ENCODE measurements at regions not wholly inside any gene's neighbourhood (a gene's known extent, or its start where the extent isn't known, plus 50 kb on each side); places are given as distances from the start of the nearest gene placed in this dataset.

DNA sequence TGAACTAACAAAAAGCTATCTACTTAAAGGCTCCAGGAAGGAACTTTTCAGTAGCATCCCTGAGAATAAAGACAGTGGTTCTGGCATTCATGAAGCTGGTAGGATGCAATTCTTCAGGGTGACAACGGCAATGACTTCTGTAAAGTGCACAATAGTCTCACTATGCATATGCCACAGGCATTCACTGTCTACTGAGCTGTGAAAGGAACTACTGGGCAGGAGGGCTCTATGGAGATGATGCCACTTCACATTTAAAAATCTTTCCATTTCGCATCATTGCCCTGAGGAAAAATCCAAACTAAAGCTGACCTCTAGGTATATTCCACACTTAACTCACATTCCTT, 2020.6 kb upstream of the PCDH20 start:
- DNase-seq = no peak

DNA sequence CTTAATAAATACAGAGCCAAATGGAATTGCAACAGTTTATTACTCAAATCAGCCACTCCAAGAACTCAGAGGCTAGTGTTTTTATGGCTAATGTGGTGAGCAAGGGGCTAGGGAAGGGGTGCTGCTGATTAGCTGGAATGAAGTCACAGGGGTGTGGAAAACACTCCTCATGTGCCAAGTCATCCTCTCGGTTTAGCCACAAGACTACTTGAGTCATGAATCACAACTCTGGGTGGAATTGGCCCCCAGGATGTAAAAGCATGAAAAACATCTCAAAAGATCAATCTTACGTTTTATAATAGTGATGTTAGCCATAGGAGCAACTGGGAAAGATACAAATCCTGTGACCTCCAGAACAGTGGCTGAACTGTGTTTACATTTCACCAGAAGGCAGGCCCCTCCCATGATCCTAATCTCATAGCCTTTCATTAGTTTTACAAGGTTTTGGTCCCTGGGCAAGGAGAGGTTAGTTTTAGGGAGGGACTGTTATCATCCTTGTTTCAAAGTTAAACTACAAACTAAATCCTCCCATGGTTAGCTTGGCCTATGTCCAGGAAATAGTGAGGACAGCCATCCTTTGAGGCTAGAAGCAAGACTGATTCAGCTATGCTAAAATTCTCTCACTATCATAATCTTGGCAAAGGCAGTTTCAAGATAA, 2020.1 kb upstream of the PCDH20 start:
- DNase-seq = no peak

DNA sequence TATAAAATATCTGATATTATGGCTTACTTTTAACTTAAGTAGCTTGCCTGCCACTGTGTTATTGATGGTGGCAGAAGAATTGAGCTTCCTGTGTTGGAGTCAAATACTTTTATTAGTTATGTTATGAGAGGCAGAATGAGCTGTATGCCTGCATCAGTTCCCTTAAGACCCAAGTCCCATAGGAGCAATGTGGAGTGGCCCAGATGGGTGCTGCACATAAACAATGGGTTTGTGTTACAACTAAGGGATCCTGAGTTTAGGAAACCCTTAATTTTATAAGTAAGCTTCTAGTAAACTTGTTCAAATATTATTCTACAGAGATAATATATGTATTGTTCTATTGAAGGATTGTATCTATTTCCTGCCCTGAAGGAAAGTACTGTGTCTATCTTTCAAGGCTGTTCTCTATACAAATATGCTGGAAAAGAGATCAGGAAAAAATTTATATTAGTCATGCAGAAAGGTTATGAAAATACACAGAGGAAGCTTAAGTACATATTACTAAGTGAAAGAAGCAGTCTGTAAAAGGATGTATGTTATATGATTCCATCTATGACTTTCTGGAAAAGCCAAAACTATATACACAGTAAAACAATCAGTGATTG, 2018.0 kb upstream of the PCDH20 start:
- no peak for DNase-seq

DNA sequence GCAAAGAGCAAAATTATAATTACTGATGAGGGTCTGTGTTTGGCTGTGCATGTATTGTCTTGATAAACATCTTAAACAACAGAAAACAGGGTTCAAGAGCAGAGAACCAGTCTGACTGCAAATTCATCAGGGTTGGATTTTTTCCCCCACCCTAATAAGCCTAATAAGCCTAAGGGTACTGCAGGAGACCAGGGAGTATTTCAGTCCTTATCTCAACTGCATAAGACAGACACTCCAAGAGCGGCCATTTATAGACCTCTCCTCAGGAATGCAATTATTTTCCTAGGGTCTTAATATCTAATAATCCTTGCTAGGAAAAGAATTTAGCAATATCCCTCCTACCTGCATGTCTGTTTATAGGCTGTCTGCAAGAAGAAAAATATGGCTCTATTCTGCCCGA, 2011.5 kb upstream of the PCDH20 start:
- DNase-seq = no peak

DNA sequence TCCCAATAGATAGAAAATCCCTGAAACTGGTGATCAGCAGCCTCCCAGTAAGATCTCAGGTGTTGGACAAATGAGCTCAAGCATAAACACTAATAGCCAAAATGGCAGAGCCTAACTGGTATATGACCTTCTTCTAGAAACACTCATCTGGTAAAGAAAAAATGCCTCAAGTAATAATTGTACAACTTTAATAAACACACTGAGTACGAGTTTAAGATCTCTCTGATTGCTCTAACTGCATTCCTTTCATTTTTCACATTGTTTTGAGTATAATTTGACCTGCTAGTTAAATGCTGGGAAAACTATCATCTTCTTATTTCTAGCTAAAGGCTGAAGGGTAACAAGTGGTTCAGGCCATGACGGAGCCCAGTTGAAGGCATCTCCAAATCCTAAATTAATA, 2009.5 kb upstream of the PCDH20 start:
- DNase-seq = no peak

DNA sequence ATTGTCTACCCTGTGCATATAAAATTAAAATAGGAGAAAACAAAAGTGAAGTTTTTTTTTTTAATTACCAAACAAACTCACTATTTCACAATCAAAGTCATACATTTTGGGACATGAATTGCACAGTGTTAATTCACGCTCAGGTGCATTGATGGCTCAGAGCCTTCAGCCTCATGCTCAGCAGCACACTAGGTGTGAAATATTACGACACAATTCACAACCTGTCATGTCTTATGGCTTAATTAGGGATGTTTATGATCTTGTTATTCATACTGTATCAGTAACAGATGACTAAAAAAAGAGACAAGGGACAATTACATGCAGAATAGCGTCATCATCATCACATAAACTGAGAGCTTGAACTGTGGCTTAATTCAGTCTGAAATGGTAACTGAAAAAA, 2005.5 kb upstream of the PCDH20 start:
- DNase-seq = no peak

DNA sequence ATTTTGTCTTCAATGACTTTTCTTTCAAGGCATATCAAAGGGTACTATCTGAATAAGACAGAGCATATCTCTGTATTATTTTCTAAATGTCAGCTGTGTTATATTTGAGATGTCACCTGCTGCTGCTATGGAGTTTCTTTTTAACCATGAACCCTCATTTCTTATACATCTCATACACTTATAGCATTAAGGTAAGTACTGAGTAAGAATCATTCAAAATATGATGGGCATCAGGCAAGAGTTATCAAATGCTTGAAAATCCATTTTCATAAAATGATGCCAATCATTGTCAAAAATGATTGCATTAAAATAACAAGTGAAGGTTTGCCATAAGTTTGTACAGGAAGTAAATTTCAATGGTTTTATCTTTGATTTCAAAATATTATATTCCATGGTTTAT, 2005.0 kb upstream of the PCDH20 start:
- DNase-seq = no peak

DNA sequence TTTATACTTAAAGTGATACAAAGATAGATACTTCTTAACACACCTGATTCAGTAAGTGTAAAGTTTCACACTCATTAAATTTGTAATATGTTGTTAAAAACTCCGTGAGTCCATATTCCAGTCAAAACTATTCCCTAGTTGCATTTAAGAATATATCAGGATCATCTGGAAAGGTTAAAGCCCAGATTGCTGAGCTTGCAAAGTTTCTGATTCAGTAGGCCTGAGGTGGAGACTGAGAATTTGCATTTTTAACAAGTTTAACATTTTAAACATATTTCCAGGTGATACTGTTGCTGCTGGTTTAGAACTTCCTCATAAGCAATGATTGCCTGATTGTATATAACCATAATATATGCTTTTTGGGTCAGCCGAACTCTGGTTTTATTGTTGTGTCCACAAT, 1998.6 kb upstream of the PCDH20 start:
- no peak for DNase-seq

DNA sequence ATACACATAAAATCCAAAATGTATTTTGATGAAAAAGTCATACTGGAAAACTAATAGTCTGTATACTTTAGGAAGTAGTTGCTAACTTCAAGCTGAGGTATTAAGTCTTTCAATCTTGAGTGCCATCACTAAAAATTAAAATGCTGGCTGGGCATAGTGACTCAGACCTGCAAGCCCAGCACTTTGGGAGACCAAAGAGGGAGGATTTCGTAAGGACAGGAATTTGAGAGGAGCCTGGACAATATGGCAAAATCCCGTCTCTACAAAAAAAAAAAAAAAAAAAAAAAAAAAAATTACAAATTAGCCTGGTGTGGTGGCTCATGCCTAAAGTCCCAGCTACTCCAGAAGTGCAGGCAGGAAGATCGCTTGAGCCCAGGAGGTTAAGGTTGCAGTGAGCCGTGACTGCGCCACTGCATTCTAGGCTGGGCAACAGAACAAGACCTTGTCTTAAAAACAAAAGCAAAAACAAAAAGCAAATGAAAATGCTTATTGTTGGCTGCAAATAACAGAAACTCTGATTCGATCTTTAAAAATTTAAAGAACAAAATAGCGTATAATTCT, 1994.2 kb upstream of the PCDH20 start:
- DNase-seq = no peak

DNA sequence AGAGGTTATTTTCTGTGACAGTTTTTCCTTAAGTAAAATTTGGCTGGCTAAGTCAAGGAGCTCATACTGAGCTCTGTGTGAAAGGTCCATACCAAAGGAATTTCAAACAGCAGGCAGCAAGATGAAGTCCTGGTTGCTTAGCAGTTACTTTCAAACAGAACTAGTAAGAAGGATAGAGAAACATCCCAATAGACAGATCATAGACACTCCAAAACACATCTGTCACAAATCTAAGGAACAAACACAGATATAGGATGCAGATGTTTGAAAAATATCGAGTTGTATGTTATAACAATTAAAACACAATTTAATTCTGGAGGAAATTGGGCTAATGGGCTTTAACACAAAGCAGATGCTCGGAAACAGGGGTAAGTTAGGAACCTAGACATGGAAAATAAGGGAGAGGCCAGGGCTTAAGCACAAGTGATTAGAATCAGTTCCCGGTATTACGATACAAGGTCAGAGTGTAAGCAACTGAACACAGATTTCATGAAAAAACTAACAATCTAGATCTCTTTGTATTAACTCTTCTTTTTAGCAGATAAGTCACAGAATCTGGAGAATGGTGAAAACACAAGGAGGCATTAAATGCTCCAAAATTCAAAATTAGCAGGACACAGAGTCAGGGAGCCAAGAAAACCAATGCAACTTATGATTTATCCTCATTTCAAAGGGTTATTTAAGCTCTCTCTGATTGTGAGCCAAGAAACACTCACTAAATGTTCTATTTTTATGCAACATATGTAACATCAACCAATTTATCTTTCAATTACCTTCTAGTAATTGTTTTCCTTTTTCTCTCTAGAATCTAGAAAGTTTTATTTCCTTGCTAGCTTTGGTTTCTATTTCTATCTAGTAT, 1992.9 kb upstream of the PCDH20 start:
- no peak for DNase-seq

DNA sequence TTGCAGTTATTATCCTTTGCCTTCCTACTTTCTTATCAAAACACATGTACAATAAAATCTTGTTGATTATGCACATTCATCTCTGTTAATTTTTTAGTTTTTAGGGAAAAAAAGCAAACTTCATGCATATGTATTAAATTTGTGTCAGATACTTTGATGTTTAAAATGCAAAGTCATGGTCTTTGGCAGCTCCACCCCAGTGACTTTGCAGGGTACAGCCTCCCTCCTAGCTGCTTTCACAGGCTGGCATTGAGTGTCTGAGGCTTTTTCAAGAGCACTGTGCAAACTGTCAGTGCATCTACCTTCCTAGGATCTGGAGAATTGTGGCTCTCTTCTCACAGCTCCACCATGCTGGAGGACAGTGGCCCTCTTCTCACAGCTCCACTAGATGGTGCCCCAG, 1988.1 kb upstream of the PCDH20 start:
- DNase-seq = no peak

DNA sequence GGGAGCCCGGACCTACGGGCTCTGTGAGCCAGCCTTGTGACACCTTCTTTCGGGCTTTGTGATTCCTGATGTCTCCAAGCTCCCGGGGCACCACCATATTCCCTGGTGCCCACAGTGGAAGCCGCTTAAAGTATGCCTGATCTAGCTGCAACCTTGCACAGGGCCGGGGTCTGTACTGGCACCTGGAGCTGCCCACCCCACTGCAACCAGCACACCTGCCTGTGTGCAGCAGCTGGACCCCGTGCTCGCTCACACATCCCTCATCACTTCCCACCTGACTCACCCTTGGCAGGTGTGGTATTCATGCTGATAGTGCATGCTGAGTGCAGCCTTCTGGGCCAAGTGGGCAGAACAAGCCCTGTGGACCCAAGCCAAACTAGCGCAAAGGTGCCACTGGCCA, 1981.1 kb upstream of the PCDH20 start:
- DNase-seq = no peak

DNA sequence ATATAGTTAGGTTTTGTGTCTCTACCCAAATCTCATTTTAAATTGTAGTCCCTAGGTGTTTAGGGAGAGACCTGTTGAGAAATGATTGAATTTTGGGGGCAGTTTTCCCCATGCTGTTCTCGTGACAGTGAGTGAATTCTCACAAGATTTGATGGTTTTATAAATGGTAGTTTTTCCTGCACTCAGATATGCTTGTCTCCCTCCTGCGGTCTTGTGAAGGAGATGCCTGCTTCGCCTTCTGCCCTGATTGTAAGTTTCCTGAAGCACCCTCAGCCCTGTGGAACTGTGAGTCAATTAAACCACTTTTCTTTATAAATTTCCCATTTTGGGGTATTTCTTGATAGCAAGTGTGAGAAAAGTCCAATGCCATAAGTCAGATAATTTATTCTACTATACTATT, 1977.5 kb upstream of the PCDH20 start:
- no peak for DNase-seq

DNA sequence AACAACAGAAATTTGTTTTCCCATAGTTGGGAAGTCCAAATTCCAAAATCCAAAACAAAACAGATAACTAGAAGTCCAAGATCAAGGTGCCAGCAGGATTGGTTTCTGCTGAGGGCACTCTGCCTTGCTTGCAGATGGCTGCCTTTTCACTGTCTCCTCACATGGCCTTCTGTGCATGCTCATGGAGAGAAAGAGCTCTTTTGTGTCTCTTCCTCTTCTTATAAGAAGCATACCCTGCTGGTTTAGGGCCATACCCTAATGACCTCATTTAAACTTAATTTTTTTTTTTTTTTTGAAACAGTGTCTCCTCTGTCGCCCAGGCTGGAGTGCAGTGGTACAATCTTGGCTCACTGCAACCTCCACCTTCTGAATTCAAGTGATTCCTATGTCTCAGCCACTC, 1974.1 kb upstream of the PCDH20 start:
- no peak for DNase-seq

DNA sequence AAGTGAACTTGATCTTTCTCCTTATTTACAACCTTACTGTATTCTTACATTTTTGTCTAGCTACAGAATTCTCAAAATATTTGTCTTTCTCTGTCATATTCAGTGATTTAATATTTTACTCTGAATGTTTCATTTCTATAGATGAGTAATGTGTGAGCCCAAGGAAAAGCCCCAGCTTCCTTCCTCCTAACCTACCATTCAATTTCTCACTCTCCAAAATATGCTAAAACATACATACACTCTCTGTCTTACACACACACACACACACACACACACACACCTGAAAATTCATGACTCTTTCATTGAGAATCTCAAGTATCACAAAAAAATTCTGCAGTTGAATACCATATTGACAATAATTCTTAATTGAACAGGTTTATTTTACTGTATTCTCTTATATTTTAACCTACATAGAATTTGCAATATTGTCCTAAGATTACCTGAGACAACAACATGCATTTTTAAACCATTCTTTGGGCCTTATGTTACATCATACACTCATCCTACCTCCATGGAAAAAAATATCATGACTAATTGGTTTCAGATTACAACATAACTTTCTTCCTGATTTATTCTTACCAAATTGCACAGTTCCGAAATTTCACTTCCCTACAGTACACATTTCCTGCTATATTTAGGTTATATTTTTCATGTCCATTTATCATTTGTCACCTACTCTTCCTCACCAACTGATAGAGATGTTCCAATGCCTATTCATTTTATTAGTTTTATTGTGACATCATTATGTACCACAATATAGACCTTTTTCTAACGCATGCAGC, 1965.6 kb upstream of the PCDH20 start:
- no peak for DNase-seq

DNA sequence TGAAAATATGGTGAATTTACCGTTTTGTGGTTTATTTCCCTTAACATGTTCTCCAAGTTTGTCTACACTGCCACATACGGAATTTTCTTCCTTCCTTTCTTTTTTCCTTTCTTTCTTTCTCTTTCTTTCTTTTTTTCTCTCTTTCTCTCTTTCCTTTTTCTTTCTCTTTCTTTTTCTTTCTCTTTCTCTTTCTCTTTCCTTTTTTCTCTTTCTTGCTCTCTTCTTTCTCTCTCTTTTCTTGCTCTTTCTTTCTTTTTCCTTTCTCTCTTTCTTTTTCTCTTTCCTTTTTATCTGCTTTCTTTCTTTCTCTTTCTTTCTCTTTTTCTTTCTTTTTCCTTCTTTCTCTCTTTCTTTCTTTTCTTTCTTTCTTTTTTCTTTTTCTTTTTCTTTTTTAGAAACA, 1962.3 kb upstream of the PCDH20 start:
- DNase-seq = no peak

DNA sequence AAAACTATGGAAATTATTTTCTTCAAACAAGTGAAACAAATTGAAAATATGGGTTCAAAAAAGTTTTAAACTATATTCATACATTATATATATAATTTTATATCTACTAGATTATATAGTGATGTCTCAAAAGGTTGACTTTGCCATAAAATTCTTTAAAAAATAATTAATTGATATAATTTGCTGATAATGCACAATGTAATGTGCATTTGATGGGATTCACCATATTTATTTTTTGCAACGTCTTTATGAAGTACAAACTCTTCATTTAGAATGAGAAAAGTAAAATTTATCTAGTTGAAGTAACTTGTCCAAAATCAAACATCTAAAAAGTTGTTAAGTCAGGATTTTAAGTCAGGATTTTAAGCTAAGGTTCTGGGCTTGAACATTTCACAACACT, 1954.5 kb upstream of the PCDH20 start:
- no peak for DNase-seq

DNA sequence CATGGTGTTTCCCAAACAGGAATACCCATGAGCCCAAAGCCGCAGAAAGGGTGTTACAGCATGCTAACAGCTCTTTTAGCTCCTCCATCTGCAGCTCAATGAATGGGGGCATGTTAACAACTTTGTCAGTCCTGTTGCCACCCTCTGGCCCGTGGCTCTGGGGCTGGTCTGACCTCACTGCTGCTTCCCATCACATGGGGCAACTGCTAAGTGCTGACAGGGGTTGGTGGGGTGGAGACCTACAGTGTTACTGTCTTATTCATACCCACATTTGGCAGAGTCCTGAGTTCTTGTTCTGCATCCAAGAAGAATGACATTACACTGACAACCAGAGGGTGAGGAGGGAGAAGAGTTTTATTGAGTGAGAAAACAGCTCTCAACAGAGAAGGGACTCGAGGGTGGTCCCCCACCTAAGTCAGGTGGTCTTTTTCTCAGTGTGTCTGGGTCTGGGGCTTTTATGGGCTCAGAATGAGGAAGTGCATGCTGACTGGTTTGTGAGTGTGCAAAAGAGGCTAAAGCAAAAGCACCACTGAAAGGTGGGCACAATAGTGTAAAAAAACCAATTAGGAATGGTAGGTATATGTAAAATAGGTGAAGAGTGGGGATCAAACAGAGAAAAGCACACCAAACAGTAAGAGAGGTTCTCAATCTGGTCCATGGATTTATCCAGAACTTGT, 1952.0 kb upstream of the PCDH20 start:
- no peak for DNase-seq

DNA sequence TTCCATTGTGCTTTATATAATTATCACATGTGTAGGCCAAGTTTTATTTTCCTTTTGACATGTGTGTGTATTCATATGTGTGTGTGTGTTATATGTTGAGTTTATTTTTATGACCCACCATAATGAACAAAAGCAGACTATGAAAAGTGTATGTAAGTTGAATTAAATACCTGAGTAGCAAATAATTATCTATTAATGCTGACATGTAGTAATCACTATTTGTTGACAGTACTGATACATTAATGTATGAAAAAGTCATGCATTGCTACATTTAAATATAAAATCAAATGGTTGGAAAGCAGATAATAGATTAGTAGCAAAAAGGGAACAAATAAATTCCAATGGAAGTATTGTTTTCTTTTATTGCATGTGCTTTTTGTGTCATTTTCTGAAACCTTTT, 1948.5 kb upstream of the PCDH20 start:
- no peak for DNase-seq

DNA sequence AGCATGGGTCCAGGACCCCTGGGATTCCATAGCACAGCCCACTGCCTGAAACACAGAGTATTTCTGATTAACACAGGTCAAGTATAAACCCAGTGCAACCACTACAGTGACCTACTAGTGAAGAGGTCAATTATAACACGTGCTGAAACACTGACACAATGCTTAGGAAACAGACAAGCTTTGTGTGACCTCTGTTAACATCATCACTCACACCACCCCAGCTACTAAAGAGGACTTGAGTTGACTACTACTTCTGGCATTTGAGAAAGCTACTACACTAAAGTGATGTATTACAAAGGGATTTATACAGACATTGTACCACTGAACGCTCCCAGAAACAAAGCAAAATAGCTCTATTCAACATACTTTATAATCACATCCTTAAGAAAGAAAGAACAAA, 1935.9 kb upstream of the PCDH20 start:
- DNase-seq = no peak

DNA sequence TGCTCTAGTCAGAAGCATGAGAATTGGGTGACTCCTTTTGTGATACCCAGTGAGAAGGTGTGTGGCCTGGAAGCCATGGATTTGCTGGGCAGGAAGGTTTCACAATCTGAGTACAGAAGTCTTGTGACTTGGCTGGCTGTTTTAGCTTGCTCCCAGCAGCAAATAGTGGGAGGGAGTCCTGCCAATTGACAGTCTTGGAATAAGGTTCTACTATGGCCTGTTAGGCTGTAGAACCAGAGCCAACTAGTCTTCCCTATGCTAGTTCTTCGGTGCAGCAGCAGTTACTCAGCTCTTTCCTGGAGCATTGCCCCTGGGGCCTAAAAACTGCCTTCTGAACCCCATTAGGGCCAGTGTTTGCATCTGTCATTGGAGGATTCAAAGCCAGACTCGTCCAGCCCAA, 1935.4 kb upstream of the PCDH20 start:
- no peak for DNase-seq

DNA sequence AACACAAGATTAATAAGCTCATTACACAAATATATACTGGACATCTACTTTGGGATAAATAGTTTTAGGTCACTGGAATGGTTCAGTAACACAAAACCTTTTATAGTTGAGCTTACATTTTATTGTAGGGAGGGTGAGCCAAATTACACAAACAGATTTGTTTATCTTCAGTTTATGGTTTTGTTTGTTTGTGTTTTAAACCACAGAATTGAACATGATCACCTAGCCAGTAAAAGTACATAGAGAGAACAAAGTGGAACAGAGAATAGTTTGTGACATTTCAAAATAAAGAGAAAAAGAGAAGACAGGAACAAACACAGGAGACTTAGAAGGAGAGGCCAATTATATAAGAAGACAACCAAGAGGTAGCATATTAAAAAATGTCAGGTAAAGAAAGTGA, 1930.2 kb upstream of the PCDH20 start:
- no peak for DNase-seq

DNA sequence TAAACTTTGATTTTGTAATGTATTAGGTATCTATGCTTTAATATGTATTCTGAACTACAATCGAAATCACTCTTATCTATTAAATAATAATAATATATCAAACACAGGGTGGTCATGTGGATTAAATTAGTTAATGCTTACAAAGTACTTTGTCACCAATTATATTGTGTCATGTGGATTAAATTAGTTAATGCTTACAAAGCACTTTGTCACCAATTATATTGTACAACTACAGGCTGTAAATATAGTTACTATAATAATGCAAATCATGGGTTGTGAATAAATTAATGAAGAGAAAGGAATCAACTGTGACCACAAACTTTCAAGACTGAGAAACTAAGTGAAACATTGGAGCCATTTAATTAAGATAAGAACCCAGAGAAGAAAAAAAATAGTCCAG, 1929.1 kb upstream of the PCDH20 start:
- DNase-seq = no peak

Measured in hippocampal formation (tissue), 2 donors.